Peyer's patch (tissue), 4 donors: ENCODE measurements at regions not wholly inside any gene's neighbourhood (a gene's known extent, or its start where the extent isn't known, plus 50 kb on each side); places are given as distances from the start of the nearest gene placed in this dataset.

Source experiments
- CTCF ChIP-seq, 6 experiments: fragments of 450-650 bp in 4 of 6; fragments of 200-600 bp in 2 of 6; sonication (generic) in 1 of 6; IDR thresholded peaks; one replicate each; pipeline ENCODE4 v1.5.1; 2017 to 2019; ENCODE audit warnings: antibody characterized with exemption in 6 of 6, mild to moderate bottlenecking in 3 of 6, moderate library complexity in 1 of 6
- POLR2A ChIP-seq, 2 donors: fragments of 450-650 bp; IDR thresholded peaks; one replicate each; pipeline ENCODE4 v1.5.1; 2017; ENCODE audit warnings: antibody characterized with exemption in 2 of 2, mild to moderate bottlenecking in 2 of 2, moderate library complexity in 2 of 2

- TF ChIP-seq POLR2A (IDR thresholded peaks at IDR 0.05) (no peak), CTCF (IDR thresholded peaks at IDR 0.05) (no peak)
These were observed 244.8 kb upstream of the FAT3 start for GRCh38 chr11:91979775-91980174.
